PFSK-1 (cell line): ENCODE measurements at regions not wholly inside any gene's neighbourhood (a gene's known extent, or its start where the extent isn't known, plus 50 kb on each side); places are given as distances from the start of the nearest gene placed in this dataset.

Source experiments
- FOXP2 ChIP-seq: optimal IDR thresholded peaks from 2 replicates; pipeline ENCODE3; 2011; ENCODE audit warnings: borderline replicate concordance, control low read depth, inconsistent platforms; ENCODE audit not compliant: insufficient read depth; ENCODE audit errors: extremely low read length, extremely low read depth
- POLR2AphosphoS5 ChIP-seq: IDR thresholded peaks from 2 replicates; pipeline ENCODE4 v1.6.1; 2012; ENCODE audit warnings: low read depth, mild to moderate bottlenecking, control low read depth, low read length, moderate library complexity
- SIN3A ChIP-seq: IDR thresholded peaks from 2 replicates; pipeline ENCODE4 v1.6.1; 2012; ENCODE audit warnings: mild to moderate bottlenecking, low read length, moderate library complexity, borderline replicate concordance; ENCODE audit not compliant: insufficient read depth
- TAF1 ChIP-seq: IDR thresholded peaks from 2 replicates; pipeline ENCODE4 v1.6.1; 2012; ENCODE audit warnings: low read length, control low read depth, borderline replicate concordance; ENCODE audit not compliant: insufficient read depth
- TF ChIP-seq, protein P1 (sequence below), 2 experiments: IDR thresholded peaks; 2 replicates each; pipeline versions ENCODE4 v1.6.1 to v1.8.0; 2011 to 2012; ENCODE audit warnings: low read depth in 2 of 2, low read length in 2 of 2, control low read depth in 1 of 2, inconsistent platforms in 1 of 2, mild to moderate bottlenecking in 1 of 2, moderate library complexity in 1 of 2; ENCODE audit not compliant: insufficient read depth in 1 of 2

DNA sequence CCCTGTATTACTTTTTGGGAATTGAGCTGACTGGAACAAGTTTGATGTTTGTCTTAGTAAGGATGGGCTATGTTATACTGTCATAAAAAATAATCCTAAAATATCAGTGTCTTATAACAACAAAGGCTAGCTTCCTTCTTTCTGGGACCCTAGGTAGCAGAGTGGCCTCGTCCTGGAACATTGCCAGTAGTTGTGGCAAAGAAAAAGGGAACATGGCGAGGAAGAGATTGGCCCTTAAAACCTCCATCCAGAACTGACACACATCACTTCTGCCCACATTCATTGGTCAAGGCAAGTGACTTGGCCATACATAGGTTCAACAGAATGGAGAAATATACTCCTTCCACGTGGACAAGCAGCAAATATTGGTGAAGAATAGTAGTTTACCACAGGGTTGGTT is 287.9 kb downstream of the PPP1R2C start:
- TF ChIP-seq FOXP2 (no peak), TAF1 (no peak), SIN3A (no peak), POLR2AphosphoS5 (no peak)
- TF ChIP-seq, protein P1, sequence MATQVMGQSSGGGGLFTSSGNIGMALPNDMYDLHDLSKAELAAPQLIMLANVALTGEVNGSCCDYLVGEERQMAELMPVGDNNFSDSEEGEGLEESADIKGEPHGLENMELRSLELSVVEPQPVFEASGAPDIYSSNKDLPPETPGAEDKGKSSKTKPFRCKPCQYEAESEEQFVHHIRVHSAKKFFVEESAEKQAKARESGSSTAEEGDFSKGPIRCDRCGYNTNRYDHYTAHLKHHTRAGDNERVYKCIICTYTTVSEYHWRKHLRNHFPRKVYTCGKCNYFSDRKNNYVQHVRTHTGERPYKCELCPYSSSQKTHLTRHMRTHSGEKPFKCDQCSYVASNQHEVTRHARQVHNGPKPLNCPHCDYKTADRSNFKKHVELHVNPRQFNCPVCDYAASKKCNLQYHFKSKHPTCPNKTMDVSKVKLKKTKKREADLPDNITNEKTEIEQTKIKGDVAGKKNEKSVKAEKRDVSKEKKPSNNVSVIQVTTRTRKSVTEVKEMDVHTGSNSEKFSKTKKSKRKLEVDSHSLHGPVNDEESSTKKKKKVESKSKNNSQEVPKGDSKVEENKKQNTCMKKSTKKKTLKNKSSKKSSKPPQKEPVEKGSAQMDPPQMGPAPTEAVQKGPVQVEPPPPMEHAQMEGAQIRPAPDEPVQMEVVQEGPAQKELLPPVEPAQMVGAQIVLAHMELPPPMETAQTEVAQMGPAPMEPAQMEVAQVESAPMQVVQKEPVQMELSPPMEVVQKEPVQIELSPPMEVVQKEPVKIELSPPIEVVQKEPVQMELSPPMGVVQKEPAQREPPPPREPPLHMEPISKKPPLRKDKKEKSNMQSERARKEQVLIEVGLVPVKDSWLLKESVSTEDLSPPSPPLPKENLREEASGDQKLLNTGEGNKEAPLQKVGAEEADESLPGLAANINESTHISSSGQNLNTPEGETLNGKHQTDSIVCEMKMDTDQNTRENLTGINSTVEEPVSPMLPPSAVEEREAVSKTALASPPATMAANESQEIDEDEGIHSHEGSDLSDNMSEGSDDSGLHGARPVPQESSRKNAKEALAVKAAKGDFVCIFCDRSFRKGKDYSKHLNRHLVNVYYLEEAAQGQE (IDR thresholded peaks at IDR 0.05; ENCODE audit: insufficient read depth in 1 of 2, low read depth in 2 of 2, low read length in 2 of 2) = no peak

DNA sequence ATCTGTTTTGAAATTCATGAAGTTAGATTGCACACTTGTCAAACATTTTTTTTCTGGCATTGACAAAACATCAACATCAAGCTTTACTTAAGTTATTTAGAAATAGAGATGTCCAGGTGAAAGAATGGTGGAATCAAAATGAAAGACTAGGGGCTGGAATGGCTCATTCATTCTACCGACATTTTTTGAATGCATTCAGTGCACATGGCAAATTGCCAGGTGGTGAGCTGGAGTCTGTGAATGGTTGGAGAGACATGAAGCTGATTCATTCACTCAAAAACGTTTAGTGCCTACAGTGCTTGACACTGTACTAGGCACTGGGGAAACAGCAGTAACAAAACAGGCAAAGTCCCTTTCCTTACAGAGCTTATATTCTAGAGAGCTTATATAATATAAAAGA is 292.4 kb downstream of the PPP1R2C start:
- TF ChIP-seq, protein P1 (IDR thresholded peaks at IDR 0.05; ENCODE audit: insufficient read depth in 1 of 2, low read depth in 2 of 2, low read length in 2 of 2) = no peak
- TF ChIP-seq TAF1 (no peak), FOXP2 (no peak), SIN3A (no peak), POLR2AphosphoS5 (no peak)

DNA sequence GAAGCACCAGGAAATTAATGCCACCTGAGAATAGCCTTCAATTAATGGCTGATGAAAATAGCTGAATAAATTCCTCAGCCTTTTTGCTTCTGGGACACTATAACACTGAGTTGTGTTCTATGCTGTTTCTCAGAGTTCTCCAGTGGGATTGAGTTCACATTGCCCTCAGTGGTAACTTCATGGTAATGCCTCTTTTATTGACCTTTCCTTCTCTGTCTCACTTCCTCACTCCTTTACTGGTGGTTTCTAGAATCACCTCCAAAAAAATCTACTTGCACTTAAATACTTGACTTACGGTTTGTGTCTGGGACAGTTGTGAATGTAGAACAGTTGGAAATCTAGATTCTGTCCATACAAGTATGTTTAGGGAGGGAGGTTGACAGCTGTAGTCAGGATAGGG is 293.7 kb downstream of the PPP1R2C start:
- TF ChIP-seq POLR2AphosphoS5 = no peak
- TF ChIP-seq, protein P1 (IDR thresholded peaks at IDR 0.05; ENCODE audit: insufficient read depth in 1 of 2, low read depth in 2 of 2, low read length in 2 of 2) = no peak
- TF ChIP-seq FOXP2 = no peak
- no peak for TF ChIP-seq SIN3A
- no peak for TF ChIP-seq TAF1

DNA sequence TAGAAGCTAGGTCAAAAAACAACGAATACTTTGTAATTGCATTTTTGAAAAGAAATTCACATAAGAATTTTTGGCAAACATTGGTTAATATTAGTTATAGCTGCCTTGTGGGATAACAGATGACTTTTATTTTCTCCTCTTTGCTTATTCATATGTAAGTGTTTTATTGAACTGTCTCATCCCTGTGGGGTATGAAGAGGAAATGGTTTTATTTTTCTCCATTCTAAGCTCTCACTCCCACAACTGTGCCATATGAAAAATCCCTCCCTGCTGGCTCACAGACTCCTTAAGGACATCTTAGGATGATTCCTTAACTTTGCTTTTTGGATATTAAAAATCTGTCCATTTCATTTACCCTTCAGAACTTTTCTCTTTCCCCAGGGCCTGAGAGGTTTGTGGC is 300.6 kb downstream of the PPP1R2C start:
- TF ChIP-seq, protein P1 (IDR thresholded peaks at IDR 0.05; ENCODE audit: insufficient read depth in 1 of 2, low read depth in 2 of 2, low read length in 2 of 2) = no peak
- no peak for TF ChIP-seq SIN3A
- no peak for TF ChIP-seq POLR2AphosphoS5
- no peak for TF ChIP-seq TAF1
- no peak for TF ChIP-seq FOXP2

DNA sequence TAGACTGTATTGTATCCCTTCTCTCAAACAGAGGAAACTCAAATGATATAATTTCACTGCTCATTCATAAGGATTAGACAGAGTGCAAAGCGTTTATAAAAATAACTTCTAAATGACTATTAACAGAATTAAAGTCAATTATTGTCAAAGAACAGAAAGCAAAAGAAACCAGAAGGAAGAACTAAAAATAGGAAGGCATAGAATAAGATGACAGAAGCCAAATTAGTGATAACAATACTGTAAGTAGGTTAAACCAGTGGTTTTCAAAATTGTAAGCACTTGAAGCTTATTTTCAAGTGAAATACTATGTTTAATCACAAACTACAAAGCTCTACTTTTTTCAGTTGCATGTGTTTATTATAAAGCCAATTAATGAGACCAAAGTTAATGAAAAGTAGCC is 305.2 kb downstream of the PPP1R2C start:
- TF ChIP-seq FOXP2 (no peak), POLR2AphosphoS5 (no peak), SIN3A (no peak), TAF1 (no peak)
- TF ChIP-seq, protein P1 (IDR thresholded peaks at IDR 0.05; ENCODE audit: insufficient read depth in 1 of 2, low read depth in 2 of 2, low read length in 2 of 2) = no peak
